HCT116 (cell line): ENCODE measurements at regions not wholly inside any gene's neighbourhood (a gene's known extent, or its start where the extent isn't known, plus 50 kb on each side); places are given as distances from the start of the nearest gene placed in this dataset.

ENCODE experiments used
- ATAC-seq: fragments of 200-7000 bp; cut with Tn5 transposase; 2 replicates; pipeline ENCODE4 v1.9.1; 2020; ENCODE audit warnings: mild to moderate bottlenecking, moderate library complexity
- BruUV-seq: library from RNA; stranded (reverse); fragments of 400-500 nt; replicated peaks from 2 replicates; lab custom pipeline; 2021; lab: Mats Ljungman, UMichigan
- CTCF ChIA-PET: fragments of 300-600 bp; sonication (Branson Sonifier 250); formaldehyde crosslinking; loops from one replicate; lab custom pipeline; 2021; ENCODE audit warnings: antibody characterized with exemption; lab: Charles Lee
- POLR2A ChIA-PET: fragments of 300-600, 350-600 bp; sonication (Branson Sonifier 250); formaldehyde crosslinking; loops from one replicate; lab custom pipeline; 2021; ENCODE audit warnings: antibody characterized with exemption; lab: Charles Lee
- RAD21 ChIA-PET, 2 experiments: fragments of 300-600 bp; sonication (Branson Sonifier 250); formaldehyde crosslinking; loops; one replicate each; lab custom pipeline; 2023; ENCODE audit warnings: low total read pairs in 2 of 2; ENCODE audit not compliant: uncharacterized antibody in 2 of 2, unreplicated experiment in 2 of 2, low non-redundant PET in 1 of 2; lab: Charles Lee
- DNase-seq: peaks from one replicate; pipeline ENCODE4 v3.0.0-alpha.2; 2010; ENCODE audit warnings: low read depth, low spot score
- H2AFZ ChIP-seq: fragments of 200-600 bp; shearing (Covaris generic), sonication (generic); 2 replicates; pipeline ENCODE4 v1.6.1; 2017; ENCODE audit warnings: low read depth, mixed run types, mixed read lengths, antibody characterized with exemption, low read length; ENCODE audit not compliant: poor library complexity, severe bottlenecking
- H3K27ac ChIP-seq: 2 replicates; pipeline ENCODE4 v1.5.1; 2012; ENCODE audit warnings: low read depth, low read length
- H3K27me3 ChIP-seq: fragments of 200-600 bp; sonication (generic); 2 replicates; pipeline ENCODE4 v1.6.1; 2016; ENCODE audit warnings: mixed run types, low read length, mixed read lengths; ENCODE audit not compliant: insufficient read depth
- H3K36me3 ChIP-seq, 2 experiments: fragments of 200-500 bp in 1 of 2; fragments of 200-600 bp in 1 of 2; sonication (Bioruptor generic) in 1 of 2; sonication (generic) in 1 of 2; 2 replicates each; pipeline versions ENCODE4 v1.5.1 to v1.6.1; 2014 to 2016; ENCODE audit warnings: low read length in 2 of 2, inconsistent platforms in 1 of 2, mixed read lengths in 1 of 2, mixed run types in 1 of 2; ENCODE audit not compliant: insufficient read depth in 2 of 2, control insufficient read depth in 1 of 2
- H3K4me1 ChIP-seq, 2 experiments: fragments of 200-600 bp in 1 of 2; sonication (generic) in 1 of 2; 2 replicates each; pipeline versions ENCODE4 v1.5.1 to v1.6.1; 2012 to 2017; ENCODE audit warnings: low read length in 2 of 2, inconsistent platforms in 1 of 2, mild to moderate bottlenecking in 1 of 2, mixed read lengths in 1 of 2, mixed run types in 1 of 2, moderate library complexity in 1 of 2; ENCODE audit not compliant: insufficient read depth in 2 of 2, control insufficient read depth in 1 of 2
- H3K4me2 ChIP-seq: fragments of 200-600 bp; sonication (generic); 2 replicates; pipeline ENCODE4 v1.6.1; 2017; ENCODE audit warnings: mixed run types, low read length, mixed read lengths
- H3K4me3 ChIP-seq, 2 experiments: fragments of 200-600 bp in 1 of 2; sonication (generic) in 1 of 2; replicated peaks in 1 of 2; 2 replicates each; pipeline ENCODE4 v1.5.1; 2011 to 2016; ENCODE audit warnings: low read length in 2 of 2, control low read depth in 1 of 2, low read depth in 1 of 2, mild to moderate bottlenecking in 1 of 2, mixed read lengths in 1 of 2, mixed run types in 1 of 2
- H3K79me2 ChIP-seq: fragments of 200-600 bp; sonication (generic); 2 replicates; pipeline ENCODE4 v1.6.1; 2017; ENCODE audit warnings: mild to moderate bottlenecking, mixed run types, low read length, moderate library complexity, mixed read lengths; ENCODE audit not compliant: insufficient read depth
- H3K9ac ChIP-seq: fragments of 200-600 bp; sonication (generic); 2 replicates; pipeline ENCODE4 v1.6.1; 2016; ENCODE audit warnings: low read length, mixed read lengths
- H3K9me2 ChIP-seq: fragments of 200-600 bp; sonication (generic), shearing (Covaris generic); 2 replicates; pipeline ENCODE4 v1.6.1; 2017; ENCODE audit warnings: mixed run types, mild to moderate bottlenecking, moderate library complexity; ENCODE audit not compliant: insufficient read depth
- H3K9me3 ChIP-seq, 2 experiments: fragments of 200-500 bp in 1 of 2; fragments of 200-600 bp in 1 of 2; sonication (Bioruptor generic) in 1 of 2; sonication (generic) in 1 of 2; 2 replicates each; pipeline ENCODE4 v1.6.1; 2014 to 2017; ENCODE audit warnings: low read length in 2 of 2, mixed read lengths in 2 of 2, inconsistent platforms in 1 of 2, low read depth in 1 of 2, mild to moderate bottlenecking in 1 of 2, mixed run types in 1 of 2, moderate library complexity in 1 of 2; ENCODE audit not compliant: control insufficient read depth in 1 of 2, insufficient read depth in 1 of 2
- H4K20me1 ChIP-seq: fragments of 200-600 bp; sonication (generic), shearing (Covaris generic); 2 replicates; pipeline ENCODE4 v1.6.1; 2017; ENCODE audit warnings: mixed run types, mild to moderate bottlenecking, moderate library complexity; ENCODE audit not compliant: insufficient read depth
- CBX3 ChIP-seq: IDR thresholded peaks from 2 replicates; pipeline ENCODE4 v1.6.1; 2012; ENCODE audit warnings: low read depth
- EGR1 ChIP-seq: IDR thresholded peaks from 2 replicates; pipeline ENCODE4 v1.6.1; 2012; ENCODE audit warnings: low read depth
- ELF1 ChIP-seq: IDR thresholded peaks from 2 replicates; pipeline ENCODE4 v1.6.1; 2012; ENCODE audit warnings: low read depth, borderline replicate concordance
- EZH2 ChIP-seq: fragments of 200-600 bp; sonication (generic); IDR thresholded peaks from 2 replicates; pipeline ENCODE4 v1.6.1; 2017; ENCODE audit warnings: antibody characterized with exemption, mixed run types
- EZH2phosphoT487 ChIP-seq: fragments of 200-600 bp; IDR thresholded peaks from 2 replicates; pipeline ENCODE4 v1.6.1; 2018; ENCODE audit warnings: antibody characterized with exemption, borderline replicate concordance
- FOSL1 ChIP-seq: IDR thresholded peaks from 2 replicates; pipeline ENCODE4 v1.6.1; 2012; ENCODE audit warnings: low read depth
- POLR2AphosphoS5 ChIP-seq: IDR thresholded peaks from 2 replicates; pipeline ENCODE4 v1.6.1; 2011; ENCODE audit warnings: mild to moderate bottlenecking, low read depth, low read length, moderate library complexity
- RAD21 ChIP-seq: IDR thresholded peaks from 2 replicates; pipeline ENCODE4 v1.6.1; 2012; ENCODE audit warnings: low read depth, mild to moderate bottlenecking
- TCF7L2 ChIP-seq: IDR thresholded peaks from 2 replicates; pipeline ENCODE4 v1.7.0; 2011; ENCODE audit warnings: borderline replicate concordance, inconsistent platforms; ENCODE audit not compliant: insufficient read depth, insufficient read length; ENCODE audit errors: extremely low read depth
- YY1 ChIP-seq: IDR thresholded peaks from 2 replicates; pipeline ENCODE4 v1.6.1; 2011; ENCODE audit warnings: low read length, low read depth, moderate library complexity, mild to moderate bottlenecking; ENCODE audit not compliant: insufficient replicate concordance; ENCODE audit errors: extremely low read depth
- ZFX ChIP-seq: fragments of 450-650 bp; IDR thresholded peaks from 2 replicates; pipeline ENCODE4 v1.6.1; 2017
- intact Hi-C: fragments of 100-400 bp; cut with micrococcal nuclease; formaldehyde crosslinking; loops from 2 replicates; pipeline ENCODE4 v1.10.0; 2022
- TF ChIP-seq, protein P1 (sequence below): IDR thresholded peaks from 2 replicates; pipeline ENCODE4 v1.6.1; 2011; ENCODE audit warnings: mild to moderate bottlenecking, low read length, moderate library complexity; ENCODE audit not compliant: insufficient replicate concordance; ENCODE audit errors: extremely low read depth

DNA sequence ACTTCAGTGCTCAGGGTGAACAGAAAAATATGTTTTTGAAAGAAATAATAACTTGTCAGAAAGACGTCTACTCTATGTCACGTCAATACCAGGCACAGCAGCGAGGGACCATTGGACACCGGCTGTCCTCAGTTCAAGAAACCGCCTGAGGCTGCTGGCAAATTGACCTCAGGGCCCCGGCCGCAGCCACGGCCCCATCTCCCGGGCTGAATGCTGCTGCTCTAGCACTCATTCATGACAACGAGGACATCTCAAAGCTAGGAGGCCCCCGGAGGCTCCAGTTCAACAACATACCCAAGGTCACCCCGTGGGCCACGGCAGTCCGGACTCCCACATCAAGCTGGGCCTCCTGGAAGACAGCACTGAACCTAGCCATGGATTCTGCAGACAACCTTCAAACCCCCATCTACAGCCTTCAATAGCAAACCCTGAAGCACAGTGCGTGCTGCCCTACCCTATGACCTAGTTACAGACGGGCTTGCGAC lies 204.0 kb upstream of the NSMCE3 start:
- ATAC-seq (no peak), DNase-seq (no peak)
- H2AFZ ChIP-seq = no peak overlapping the region
- CTCF ChIA-PET = no interaction called here
- POLR2A ChIA-PET = no interaction called here
- no TSS peak for BruUV-seq
- H3K4me3 ChIP-seq = no peak overlapping the region
- H3K27ac ChIP-seq = no peak overlapping the region
- H3K27me3 ChIP-seq = 0 out of 2 replicates have a peak, but pooled peaks cover 4% of the 10 kb centered on the region
- no peak for TF ChIP-seq POLR2AphosphoS5
- no peak for TF ChIP-seq YY1
- TF ChIP-seq, protein P1, sequence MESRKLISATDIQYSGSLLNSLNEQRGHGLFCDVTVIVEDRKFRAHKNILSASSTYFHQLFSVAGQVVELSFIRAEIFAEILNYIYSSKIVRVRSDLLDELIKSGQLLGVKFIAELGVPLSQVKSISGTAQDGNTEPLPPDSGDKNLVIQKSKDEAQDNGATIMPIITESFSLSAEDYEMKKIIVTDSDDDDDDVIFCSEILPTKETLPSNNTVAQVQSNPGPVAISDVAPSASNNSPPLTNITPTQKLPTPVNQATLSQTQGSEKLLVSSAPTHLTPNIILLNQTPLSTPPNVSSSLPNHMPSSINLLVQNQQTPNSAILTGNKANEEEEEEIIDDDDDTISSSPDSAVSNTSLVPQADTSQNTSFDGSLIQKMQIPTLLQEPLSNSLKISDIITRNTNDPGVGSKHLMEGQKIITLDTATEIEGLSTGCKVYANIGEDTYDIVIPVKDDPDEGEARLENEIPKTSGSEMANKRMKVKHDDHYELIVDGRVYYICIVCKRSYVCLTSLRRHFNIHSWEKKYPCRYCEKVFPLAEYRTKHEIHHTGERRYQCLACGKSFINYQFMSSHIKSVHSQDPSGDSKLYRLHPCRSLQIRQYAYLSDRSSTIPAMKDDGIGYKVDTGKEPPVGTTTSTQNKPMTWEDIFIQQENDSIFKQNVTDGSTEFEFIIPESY = no peak
- TF ChIP-seq RAD21 = no peak
- TF ChIP-seq ZFX = no peak
- TF ChIP-seq TCF7L2 = no peak
- TF ChIP-seq EGR1 = no peak
- TF ChIP-seq FOSL1 = no peak
- no peak for TF ChIP-seq EZH2phosphoT487
- no peak for TF ChIP-seq EZH2
- no peak for TF ChIP-seq ELF1
- TF ChIP-seq CBX3 = no peak
- no peaks in the 10 kb centered on the region for H3K9me2 ChIP-seq
- no peaks in the 10 kb centered on the region for H3K79me2 ChIP-seq
- RAD21 ChIA-PET = no interaction called here
- H3K9ac ChIP-seq = no peak overlapping the region
- no peak overlapping the region for H3K4me2 ChIP-seq
- H3K9me3 ChIP-seq = no peaks in the 10 kb centered on the region
- H3K4me1 ChIP-seq = peaks cover 0 to 5% of the 10 kb centered on the region in 2 experiments; a peak in 1 of 4 replicates
- H4K20me1 ChIP-seq = no peaks in the 10 kb centered on the region
- H3K36me3 ChIP-seq = no peaks in the 10 kb centered on the region
- intact Hi-C loops = no loop called here
